Activated CD4-positive, alpha-beta T cell treated with anti-CD3 and anti-CD28 coated beads, Interleukin-2, amount 50 U/mL, for 24 hours (primary cell): ENCODE measurements at regions not wholly inside any gene's neighbourhood (a gene's known extent, or its start where the extent isn't known, plus 50 kb on each side); places are given as distances from the start of the nearest gene placed in this dataset.

Experiments
- DNase-seq, 2 donors: peaks; one replicate each; pipeline ENCODE4 v3.0.0-alpha.2; 2020; ENCODE audit warnings: low read depth in 1 of 2, low spot score in 1 of 2

GRCh38 chr7:17016402-17017010 lies 134.7 kb upstream of the AGR3 start:
- DNase-seq = no peak

DNA sequence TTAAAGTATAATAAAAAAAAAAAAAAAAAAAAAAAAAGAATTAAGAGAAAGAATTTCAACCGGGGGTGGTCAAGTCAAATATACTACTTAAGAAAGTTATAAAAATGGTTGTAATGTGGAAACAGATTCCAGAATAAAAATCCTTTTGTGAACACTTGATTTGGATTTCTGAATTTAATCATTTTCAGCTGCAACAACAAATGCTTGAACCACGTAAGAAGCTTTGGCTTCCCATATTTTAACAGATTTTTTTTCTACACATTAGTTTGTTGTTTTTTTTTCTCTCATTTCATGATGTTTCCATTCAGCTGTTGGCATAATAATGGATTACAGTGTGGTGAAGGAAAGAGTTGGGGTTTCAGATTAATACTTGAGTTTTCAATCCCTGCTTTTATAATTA lies 137.3 kb upstream of the AGR3 start:
- DNase-seq = no peak

- DNase-seq = no peak
These were observed 138.5 kb upstream of the AGR3 start for GRCh38 chr7:17020250-17020649.

DNA sequence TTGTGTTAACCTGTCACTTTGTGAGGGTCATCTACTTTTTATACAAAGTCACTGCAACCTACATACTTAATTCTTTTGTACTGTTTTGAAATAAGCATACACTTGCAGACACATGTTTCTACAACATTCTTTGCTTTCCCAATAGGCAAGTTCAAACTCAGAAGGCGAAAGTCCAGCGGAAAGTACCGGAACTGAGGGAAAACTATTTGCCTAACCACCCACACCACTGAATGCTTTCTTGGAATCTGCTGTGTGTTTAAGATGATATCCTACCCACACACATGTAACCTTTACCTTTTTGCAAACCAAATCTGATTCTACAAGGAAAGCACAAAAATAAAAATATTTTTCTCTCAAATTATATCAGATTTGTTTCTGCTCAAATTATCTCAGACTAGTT lies 139.4 kb upstream of the AGR3 start:
- DNase-seq = no peak

GRCh38 chr7:17022920-17023319 lies 141.1 kb upstream of the AGR3 start:
- peak in 1 of 2 donors; percentile 7 for DNase-seq

GRCh38 chr7:17026269-17026668 lies 144.5 kb upstream of the AGR3 start:
- DNase-seq = no peak

GRCh38 chr7:17027143-17027788 lies 145.5 kb upstream of the AGR3 start:
- DNase-seq = no peak

DNA sequence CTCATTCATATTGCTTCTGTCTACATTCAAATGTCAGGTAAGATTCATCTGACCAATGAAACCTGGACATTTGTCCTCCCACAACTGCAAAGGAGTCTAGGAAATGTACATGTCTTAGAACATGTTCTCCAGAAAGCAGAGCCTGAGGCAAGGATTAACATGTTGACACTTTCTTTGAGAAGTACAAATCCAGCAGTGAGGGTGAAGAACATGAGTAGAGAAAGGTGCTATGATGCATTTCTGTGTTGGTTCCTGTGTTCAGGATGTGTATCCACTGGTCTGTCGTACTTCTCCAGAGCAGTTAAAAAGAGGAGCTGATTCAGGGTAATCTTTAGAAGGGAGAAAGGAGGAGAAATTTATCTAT lies 146.0 kb upstream of the AGR3 start:
- no peak for DNase-seq

DNA sequence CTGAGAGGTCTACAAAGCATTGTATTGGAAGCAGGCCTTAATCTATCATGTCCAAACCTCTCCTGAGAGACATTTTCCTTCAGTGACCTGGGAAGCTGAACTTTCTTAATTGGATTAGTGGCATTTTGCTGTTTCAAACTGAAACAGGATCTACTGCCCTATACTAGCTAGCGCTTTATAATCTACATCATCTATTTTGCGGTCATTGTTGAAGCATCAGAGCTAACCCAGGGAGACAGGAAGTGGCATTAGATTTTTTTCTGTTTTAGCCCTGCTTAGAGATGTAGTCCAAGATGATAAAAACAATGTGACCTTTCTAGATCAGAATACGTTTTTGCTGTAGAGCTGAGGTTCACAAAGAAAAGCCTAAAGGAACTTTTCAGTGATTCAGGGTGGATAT lies 147.4 kb upstream of the AGR3 start:
- DNase-seq = no peak

- DNase-seq = no peak
These were observed 148.8 kb upstream of the AGR3 start for GRCh38 chr7:17030559-17030958.

DNA sequence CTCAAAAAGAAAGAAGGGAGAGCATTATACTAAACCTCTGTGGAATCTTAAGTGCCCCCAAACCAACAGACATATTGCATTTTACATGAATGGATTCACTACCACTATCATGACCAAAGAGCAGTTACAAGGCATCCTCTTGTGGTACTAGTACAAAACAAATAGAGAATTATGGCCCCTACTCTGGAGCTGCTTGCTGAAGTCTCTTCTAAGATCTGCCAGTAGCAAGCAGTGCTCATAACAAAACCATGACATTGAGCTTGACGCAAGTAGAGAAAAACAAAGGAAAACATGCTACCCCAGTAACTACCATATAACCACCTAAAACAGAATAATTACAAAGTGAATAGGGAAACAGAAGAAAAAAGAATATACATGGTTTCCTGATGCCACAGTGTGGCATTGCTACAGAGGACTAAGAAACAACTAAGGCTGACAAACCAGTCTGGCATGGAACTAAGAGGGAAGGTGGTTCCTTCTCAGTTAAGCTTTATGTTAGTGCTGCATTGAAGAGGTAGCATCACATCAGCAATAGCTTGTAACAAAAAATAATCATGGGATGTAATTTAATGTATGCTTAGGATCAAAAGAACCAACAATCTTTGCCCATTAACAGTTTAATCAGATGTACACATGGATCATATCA lies 150.2 kb upstream of the AGR3 start:
- DNase-seq = no peak

GRCh38 chr7:17033245-17033644 lies 151.5 kb upstream of the AGR3 start:
- no peak for DNase-seq

- DNase-seq = no peak
These were observed 154.8 kb upstream of the AGR3 start for GRCh38 chr7:17036584-17036983.

GRCh38 chr7:17037356-17037755 lies 155.6 kb upstream of the AGR3 start:
- DNase-seq = no peak

GRCh38 chr7:17038160-17038782 lies 156.5 kb upstream of the AGR3 start:
- no peak for DNase-seq

- DNase-seq = no peak
These were observed 157.0 kb upstream of the AGR3 start for GRCh38 chr7:17038783-17039170.

DNA sequence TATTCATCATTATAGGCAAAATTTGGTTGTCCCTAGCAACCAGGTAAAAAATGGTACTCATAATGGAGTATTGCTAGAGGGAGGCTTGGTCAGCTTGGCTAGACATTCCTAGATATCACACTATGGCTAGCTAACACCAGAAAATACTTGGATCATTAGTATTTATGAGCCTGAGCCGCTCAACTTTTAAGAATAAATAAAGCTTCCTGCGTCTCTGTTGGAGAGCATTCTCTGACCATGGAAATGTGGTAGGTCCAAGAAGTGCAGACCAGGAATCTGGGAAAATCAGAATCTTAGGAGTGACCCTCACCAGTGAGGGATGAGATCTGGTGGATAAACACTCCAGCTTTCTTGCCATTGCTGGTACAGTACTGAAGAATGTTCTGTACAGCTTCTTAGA lies 157.6 kb upstream of the AGR3 start:
- DNase-seq = no peak

DNA sequence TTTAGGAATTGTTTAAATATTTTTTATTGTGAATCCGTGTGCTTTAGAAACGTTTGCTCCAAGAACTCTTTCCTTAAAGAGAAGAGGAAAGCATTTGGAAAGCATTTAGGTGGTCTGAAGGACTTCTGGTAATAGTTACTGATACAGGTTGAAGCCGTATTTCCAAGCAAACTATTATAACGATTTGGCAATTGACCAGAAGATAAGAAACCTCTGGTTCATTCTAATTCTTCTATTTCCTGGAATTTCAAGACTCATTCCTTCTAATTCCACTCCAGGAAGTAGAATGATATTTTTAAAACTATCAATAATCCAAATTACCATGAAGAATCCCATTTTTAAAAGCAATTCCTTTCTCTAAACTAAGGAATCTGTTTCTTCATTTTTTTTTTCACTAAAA lies 158.9 kb upstream of the AGR3 start:
- DNase-seq = no peak

DNA sequence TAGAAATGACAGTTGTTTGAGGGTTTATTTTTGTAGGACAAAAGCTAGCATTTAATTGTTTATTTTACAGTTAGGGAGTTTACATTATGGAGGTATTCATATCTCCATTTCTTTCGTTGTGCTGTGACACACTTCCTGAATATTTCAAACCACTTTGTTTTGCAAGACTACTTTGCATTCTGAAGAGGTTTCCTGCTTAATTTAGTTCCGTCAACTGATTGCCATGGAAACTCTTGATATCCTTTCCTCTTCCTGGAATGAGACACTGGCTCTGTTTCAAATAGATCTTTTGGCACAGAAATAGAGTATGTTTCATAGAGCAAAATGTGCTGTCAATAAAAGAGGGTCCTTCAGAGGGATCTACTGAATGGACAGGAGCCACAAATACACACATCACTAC lies 159.5 kb upstream of the AGR3 start:
- no peak for DNase-seq

DNA sequence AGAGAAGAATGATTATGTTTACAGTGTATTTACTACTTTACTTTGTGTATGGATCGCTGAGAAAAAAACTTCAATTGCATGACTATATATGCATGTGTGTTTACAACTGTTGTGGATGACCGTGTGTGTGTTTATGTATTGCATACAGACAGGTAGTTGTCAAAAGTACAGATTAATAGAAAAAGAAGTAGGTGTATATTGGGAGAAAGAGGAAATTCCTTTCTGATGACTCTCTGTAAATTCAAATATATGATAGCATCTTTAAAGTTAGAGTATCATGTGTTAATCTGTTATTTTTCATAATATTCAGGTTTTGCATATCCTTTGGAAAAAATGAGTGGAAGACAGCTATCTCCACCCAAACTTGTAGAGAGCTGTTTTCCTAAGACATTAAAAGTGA lies 160.4 kb upstream of the AGR3 start:
- DNase-seq = no peak

DNA sequence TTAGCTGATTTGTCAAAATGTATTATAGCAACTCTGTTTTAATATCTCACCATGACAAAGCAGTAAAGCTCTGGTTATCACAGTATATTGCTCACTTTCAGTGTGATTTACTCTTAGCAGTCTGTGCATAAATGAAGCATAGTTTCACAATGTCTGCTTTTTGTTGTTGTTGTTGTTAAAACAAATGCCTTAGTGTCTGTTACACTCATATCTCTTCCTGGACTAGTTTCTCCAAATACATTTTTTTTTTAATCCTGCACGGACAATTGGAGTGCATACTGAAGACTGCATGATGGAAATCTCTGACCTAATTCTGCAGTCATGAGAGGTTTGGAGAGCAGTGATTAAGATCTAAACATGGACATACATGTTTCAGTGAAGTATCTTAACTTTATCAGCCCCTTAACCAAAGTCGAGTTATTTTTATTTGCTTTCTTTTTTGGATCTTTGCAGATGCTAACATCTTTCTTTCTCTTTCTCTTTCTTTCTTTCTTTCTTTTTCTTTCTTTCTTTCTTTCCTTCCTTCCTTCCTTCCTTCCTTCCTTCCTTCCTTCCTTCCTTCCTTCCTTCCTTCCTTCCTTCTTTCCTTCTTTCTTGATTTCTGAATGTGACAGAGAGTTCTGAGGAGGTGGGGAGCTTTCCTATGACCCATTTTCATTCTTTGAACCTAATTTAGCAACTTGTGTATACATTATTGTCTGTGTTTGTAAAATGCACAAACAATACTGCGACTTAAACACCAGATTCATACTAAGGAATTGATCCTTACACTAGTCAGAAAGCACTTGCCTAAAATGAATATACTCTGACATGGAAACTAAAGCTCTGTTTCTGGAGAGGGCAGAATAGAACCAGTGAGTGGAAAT lies 161.5 kb upstream of the AGR3 start:
- no peak for DNase-seq

DNA sequence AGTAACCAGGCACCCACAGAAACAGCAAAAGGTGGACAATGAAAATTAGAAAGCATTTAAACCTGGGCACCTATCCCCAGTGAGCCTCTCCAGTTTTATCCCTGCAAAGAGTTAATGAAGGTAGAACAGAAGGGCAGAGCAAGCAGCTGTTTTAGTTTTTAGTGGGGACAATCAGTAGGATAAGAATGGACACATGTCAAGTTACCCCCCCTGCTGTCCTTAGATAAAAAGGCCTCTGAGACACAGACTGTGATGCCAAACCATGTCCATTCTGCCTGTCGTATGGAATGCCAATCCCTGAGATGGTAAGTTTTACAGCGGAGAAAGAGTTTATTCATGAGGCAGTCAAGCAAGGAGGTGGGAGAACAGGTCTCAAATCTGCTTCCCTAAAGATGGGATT lies 162.6 kb upstream of the AGR3 start:
- no peak for DNase-seq
